MM.1S (cell line): ENCODE measurements at regions not wholly inside any gene's neighbourhood (a gene's known extent, or its start where the extent isn't known, plus 50 kb on each side); places are given as distances from the start of the nearest gene placed in this dataset.

Experiments
- DNase-seq: peaks from one replicate; pipeline ENCODE4 v3.0.0-alpha.2; 2015
- H2AFZ ChIP-seq: fragments of 300-600 bp; sonication (generic); 2 replicates; pipeline ENCODE4 v1.6.0; 2016; ENCODE audit warnings: antibody characterized with exemption, low read length
- H3F3A ChIP-seq: fragments of 300-600 bp; sonication (generic); 2 replicates; pipeline ENCODE4 v1.6.1; 2016; ENCODE audit warnings: mild to moderate bottlenecking, antibody characterized with exemption, low read length, moderate library complexity, mixed read lengths; ENCODE audit not compliant: insufficient read depth
- H3K27ac ChIP-seq: fragments of 300-600 bp; sonication (generic); 2 replicates; pipeline ENCODE4 v1.5.1; 2016; ENCODE audit warnings: mild to moderate bottlenecking, low read length
- H3K27me3 ChIP-seq: fragments of 300-600 bp; sonication (generic); replicated peaks from 2 replicates; pipeline ENCODE4 v1.6.0; 2016; ENCODE audit warnings: low read length; ENCODE audit not compliant: insufficient read depth
- H3K36me3 ChIP-seq: fragments of 300-600 bp; sonication (generic); replicated peaks from 2 replicates; pipeline ENCODE4 v1.6.1; 2016; ENCODE audit warnings: mild to moderate bottlenecking, low read length, mixed read lengths; ENCODE audit not compliant: insufficient read depth
- H3K4me1 ChIP-seq: fragments of 300-600 bp; sonication (generic); 2 replicates; pipeline ENCODE4 v1.6.1; 2016; ENCODE audit warnings: low read length, mixed read lengths
- H3K4me2 ChIP-seq: fragments of 300-600 bp; sonication (generic); 2 replicates; pipeline ENCODE4 v1.6.0; 2016; ENCODE audit warnings: low read depth, low read length
- H3K4me3 ChIP-seq: fragments of 300-600 bp; sonication (generic); 2 replicates; pipeline ENCODE4 v1.5.1; 2016; ENCODE audit warnings: low read length, mixed read lengths
- H3K79me2 ChIP-seq: fragments of 300-600 bp; sonication (generic); 2 replicates; pipeline ENCODE4 v1.6.1; 2016; ENCODE audit warnings: mixed run types, low read length, mixed read lengths
- H3K9ac ChIP-seq: fragments of 300-600 bp; sonication (generic); 2 replicates; pipeline ENCODE4 v1.6.1; 2016; ENCODE audit warnings: low read length, mixed read lengths
- H3K9me2 ChIP-seq: fragments of 300-600 bp; sonication (generic); replicated peaks from 2 replicates; pipeline ENCODE4 v1.6.1; 2016; ENCODE audit warnings: mild to moderate bottlenecking, low read length, mixed read lengths; ENCODE audit not compliant: insufficient read depth
- H3K9me3 ChIP-seq: fragments of 300-600 bp; sonication (generic); replicated peaks from 2 replicates; pipeline ENCODE4 v1.6.1; 2016; ENCODE audit warnings: mild to moderate bottlenecking, low read length, mixed read lengths; ENCODE audit not compliant: insufficient read depth
- H4K20me1 ChIP-seq: fragments of 300-600 bp; sonication (generic); 2 replicates; pipeline ENCODE4 v1.6.1; 2016; ENCODE audit warnings: mild to moderate bottlenecking, low read length, moderate library complexity, mixed read lengths; ENCODE audit not compliant: insufficient read depth
- CTCF ChIP-seq: fragments of 300-600 bp; sonication (generic); IDR thresholded peaks from 2 replicates; pipeline ENCODE4 v1.5.1; 2016; ENCODE audit warnings: antibody characterized with exemption, low read length, mixed read lengths
- EZH2 ChIP-seq: fragments of 300-600 bp; sonication (generic); optimal IDR thresholded peaks from 2 replicates; pipeline ENCODE3; 2017; ENCODE audit warnings: low read depth, mild to moderate bottlenecking, antibody characterized with exemption, low read length, mixed read lengths
- EZH2phosphoT487 ChIP-seq: fragments of 300-600 bp; sonication (generic); IDR thresholded peaks from 2 replicates; pipeline ENCODE4 v1.6.1; 2018; ENCODE audit warnings: antibody characterized with exemption, low read length

DNA sequence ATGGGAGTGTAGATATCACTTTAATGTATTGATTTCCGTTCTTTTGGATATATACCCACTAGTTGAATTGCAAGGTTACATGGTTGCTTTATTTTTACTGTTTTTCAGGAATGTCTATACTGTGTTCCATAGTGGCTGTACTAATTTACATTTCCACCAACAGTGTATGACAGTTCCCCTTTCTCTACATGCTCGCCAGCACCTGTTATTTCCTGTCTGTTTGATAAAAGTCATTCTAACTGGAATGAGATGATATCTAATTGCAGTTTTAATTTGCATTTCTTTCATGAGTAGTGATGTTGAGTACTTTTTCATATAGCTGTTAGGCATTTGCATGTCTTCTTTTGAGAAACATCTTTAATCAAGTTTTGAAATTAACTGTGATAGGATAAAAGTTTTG lies 818.6 kb downstream of the SLITRK6 start:
- Histone ChIP-seq H3K4me1 (no peaks in the 10 kb centered on the region), H3F3A (no peaks in the 10 kb centered on the region), H3K9me3 (no peaks in the 10 kb centered on the region), H3K79me2 (no peaks in the 10 kb centered on the region), H3K4me3 (no peak overlapping the region), H3K27ac (no peak overlapping the region), H3K27me3 (no peaks in the 10 kb centered on the region), H2AFZ (no peak overlapping the region), H4K20me1 (no peaks in the 10 kb centered on the region), H3K9me2 (no peaks in the 10 kb centered on the region), H3K9ac (no peak overlapping the region), H3K36me3 (no peaks in the 10 kb centered on the region), H3K4me2 (no peak overlapping the region)
- no peak for DNase-seq
- no peak for TF ChIP-seq EZH2
- TF ChIP-seq EZH2phosphoT487 = no peak
- TF ChIP-seq CTCF = no peak

- H3K27ac ChIP-seq = no peak overlapping the region
- H2AFZ ChIP-seq = no peak overlapping the region
- H3K4me1 ChIP-seq = peaks cover 4% of the 10 kb centered on the region
- no peaks in the 10 kb centered on the region for H3K9me3 ChIP-seq
- H3K9ac ChIP-seq = no peak overlapping the region
- H3K79me2 ChIP-seq = no peaks in the 10 kb centered on the region
- no peak for DNase-seq
- no peak overlapping the region for H3K4me3 ChIP-seq
- peaks cover under 1% of the 10 kb centered on the region; the same call in 1 of the 2 replicates for H3F3A ChIP-seq
- no peak overlapping the region for H3K4me2 ChIP-seq
- TF ChIP-seq EZH2phosphoT487 (no peak), EZH2 (no peak), CTCF (no peak)
- no peaks in the 10 kb centered on the region for H3K27me3 ChIP-seq
- no peaks in the 10 kb centered on the region for H3K9me2 ChIP-seq
- H3K36me3 ChIP-seq = no peaks in the 10 kb centered on the region
- no peaks in the 10 kb centered on the region for H4K20me1 ChIP-seq
Measured at GRCh38 chr13:84978851-84979250, 820.4 kb downstream of the SLITRK6 start.

DNA sequence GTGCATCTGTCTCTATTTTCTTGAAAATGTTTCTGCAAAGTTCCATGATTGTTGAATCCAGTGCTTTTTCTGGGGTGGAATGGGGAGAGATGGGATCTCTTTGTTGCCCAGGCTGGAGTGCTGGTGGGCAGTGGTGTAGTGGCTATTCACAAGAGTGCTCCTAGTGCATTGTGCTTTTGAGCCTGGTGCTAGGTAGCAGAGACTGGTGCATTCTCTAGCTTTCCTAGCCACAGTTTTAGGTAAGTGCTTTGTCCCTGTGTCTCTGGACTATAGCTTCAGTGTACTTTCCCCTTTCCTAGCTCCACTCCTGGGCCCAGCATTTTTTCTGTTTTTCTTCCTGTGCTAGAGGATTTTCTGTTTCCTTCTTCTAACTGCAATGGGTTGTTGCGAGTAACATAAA lies 825.6 kb downstream of the SLITRK6 start:
- H3K4me1 ChIP-seq = peaks cover 17% of the 10 kb centered on the region
- H3K79me2 ChIP-seq = no peaks in the 10 kb centered on the region
- no peaks in the 10 kb centered on the region for H4K20me1 ChIP-seq
- H2AFZ ChIP-seq = peak overlapping the region; percentile 1
- no peaks in the 10 kb centered on the region for H3K9me2 ChIP-seq
- no peaks in the 10 kb centered on the region for H3K36me3 ChIP-seq
- H3K27ac ChIP-seq = peak overlapping the region; percentile 31; the same call in 1 of the 2 replicates
- H3F3A ChIP-seq = peaks cover 5% of the 10 kb centered on the region; the same call in 1 of the 2 replicates
- no peaks in the 10 kb centered on the region for H3K9me3 ChIP-seq
- TF ChIP-seq CTCF (no peak), EZH2 (no peak), EZH2phosphoT487 (no peak)
- H3K27me3 ChIP-seq = no peaks in the 10 kb centered on the region
- no peak overlapping the region for H3K4me3 ChIP-seq
- no peak overlapping the region for H3K9ac ChIP-seq
- H3K4me2 ChIP-seq = peak overlapping the region; percentile 48
- no peak for DNase-seq
